BLaER1 (cell line): ENCODE measurements at regions not wholly inside any gene's neighbourhood (a gene's known extent, or its start where the extent isn't known, plus 50 kb on each side); places are given as distances from the start of the nearest gene placed in this dataset.

Experiments used
- H3K27ac ChIP-seq: shearing (Covaris generic); formaldehyde crosslinking; 2 replicates; pipeline ENCODE4 v1.8.1; 2022
- H3K27me3 ChIP-seq: shearing (Covaris generic); formaldehyde crosslinking; 2 replicates; pipeline ENCODE4 v1.8.1; 2022
- H3K36me3 ChIP-seq: shearing (Covaris generic); formaldehyde crosslinking; 2 replicates; pipeline ENCODE4 v1.8.1; 2022
- H3K4me1 ChIP-seq: shearing (Covaris generic); formaldehyde crosslinking; 2 replicates; pipeline ENCODE4 v1.8.1; 2022
- H3K4me2 ChIP-seq: shearing (Covaris generic); formaldehyde crosslinking; 2 replicates; pipeline ENCODE4 v1.8.1; 2022
- H3K4me3 ChIP-seq: shearing (Covaris generic); formaldehyde crosslinking; 2 replicates; pipeline ENCODE4 v1.8.1; 2022
- H3K9ac ChIP-seq: shearing (Covaris generic); formaldehyde crosslinking; 2 replicates; pipeline ENCODE4 v1.8.1; 2022
- H3K9me3 ChIP-seq: shearing (Covaris generic); formaldehyde crosslinking; 2 replicates; pipeline ENCODE4 v1.8.1; 2022
- H4K20me1 ChIP-seq: shearing (Covaris generic); formaldehyde crosslinking; 2 replicates; pipeline ENCODE4 v1.8.1; 2022
- Cebpa-rat ChIP-seq: shearing (Covaris generic); IDR thresholded peaks from 2 replicates; pipeline ENCODE4 v1.8.1; 2022

- no peak for TF ChIP-seq Cebpa-rat
- Histone ChIP-seq H3K4me1 (peaks cover 18% of the 10 kb centered on the region), H4K20me1 (no peaks in the 10 kb centered on the region), H3K4me2 (peak overlapping the region; percentile 17; the same call in 1 of the 2 replicates), H3K9me3 (no peaks in the 10 kb centered on the region; the same call in 1 of the 2 replicates), H3K9ac (no peak overlapping the region), H3K27me3 (no peaks in the 10 kb centered on the region), H3K36me3 (no peaks in the 10 kb centered on the region), H3K4me3 (no peak overlapping the region), H3K27ac (no peak overlapping the region)
These were observed 65.4 kb upstream of the WDFY2 start for GRCh38 chr13:51518827-51519226.

DNA sequence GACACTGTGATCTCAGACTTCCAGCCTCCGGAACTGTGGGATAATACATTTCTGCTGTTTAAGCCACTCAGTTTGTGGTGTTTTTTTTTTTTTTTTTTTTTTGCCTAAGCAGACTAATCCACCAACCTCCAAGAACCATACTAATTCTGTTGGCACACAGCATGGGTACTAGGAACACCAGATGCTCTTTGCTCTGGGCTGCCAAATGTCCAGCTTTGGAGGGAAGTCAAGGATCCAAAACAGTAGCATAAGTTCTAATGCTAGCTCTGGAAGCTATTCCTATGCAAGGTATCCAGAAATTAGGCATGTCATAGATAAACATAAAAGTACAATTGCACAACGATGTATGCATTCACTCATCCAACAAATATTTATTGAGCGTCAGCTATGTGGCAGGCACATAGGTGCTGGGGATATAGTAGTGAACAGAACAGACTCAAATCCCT is 64.5 kb upstream of the WDFY2 start:
- no peaks in the 10 kb centered on the region for H4K20me1 ChIP-seq
- peaks cover 22% of the 10 kb centered on the region for H3K4me1 ChIP-seq
- no peaks in the 10 kb centered on the region for H3K36me3 ChIP-seq
- H3K27me3 ChIP-seq = no peaks in the 10 kb centered on the region
- no peak overlapping the region for H3K4me3 ChIP-seq
- no peak overlapping the region for H3K9ac ChIP-seq
- H3K4me2 ChIP-seq = no peak overlapping the region
- H3K9me3 ChIP-seq = no peaks in the 10 kb centered on the region; the same call in 1 of the 2 replicates
- H3K27ac ChIP-seq = no peak overlapping the region
- TF ChIP-seq Cebpa-rat = no peak

DNA sequence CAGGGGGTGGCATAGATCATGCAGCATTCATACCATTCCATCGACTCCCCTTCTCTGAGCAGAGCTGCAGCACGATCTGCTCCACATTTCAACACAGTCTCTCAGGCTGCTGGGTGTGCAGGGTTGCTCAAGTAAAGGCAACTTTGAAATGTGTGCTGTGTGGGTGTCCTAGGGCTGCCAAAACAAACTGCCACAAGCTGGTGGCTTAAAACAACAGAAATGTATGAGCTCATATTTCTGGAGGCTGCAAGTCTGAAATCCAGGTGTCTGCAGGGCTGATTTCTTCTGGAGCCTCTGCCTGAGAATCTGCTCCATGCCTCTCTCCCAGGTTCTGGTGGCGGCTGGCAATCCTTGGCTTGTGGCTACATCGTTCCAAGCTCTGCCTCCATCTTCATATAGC is 63.7 kb upstream of the WDFY2 start:
- no peak overlapping the region for H3K4me3 ChIP-seq
- no peak for TF ChIP-seq Cebpa-rat
- H3K27me3 ChIP-seq = no peaks in the 10 kb centered on the region
- H3K36me3 ChIP-seq = no peaks in the 10 kb centered on the region
- H3K9me3 ChIP-seq = no peaks in the 10 kb centered on the region; the same call in 1 of the 2 replicates
- H3K27ac ChIP-seq = no peak overlapping the region
- peaks cover 22% of the 10 kb centered on the region for H3K4me1 ChIP-seq
- no peak overlapping the region for H3K9ac ChIP-seq
- no peak overlapping the region for H3K4me2 ChIP-seq
- no peaks in the 10 kb centered on the region for H4K20me1 ChIP-seq

GRCh38 chr13:51523082-51523518 is 61.2 kb upstream of the WDFY2 start:
- H4K20me1 ChIP-seq = no peaks in the 10 kb centered on the region
- H3K27ac ChIP-seq = peak overlapping the region; percentile 22; the same call in 1 of the 2 replicates
- H3K27me3 ChIP-seq = no peaks in the 10 kb centered on the region
- H3K4me1 ChIP-seq = peaks cover 22% of the 10 kb centered on the region
- TF ChIP-seq Cebpa-rat = no peak
- no peak overlapping the region for H3K4me3 ChIP-seq
- H3K9ac ChIP-seq = no peak overlapping the region
- peak overlapping the region; percentile 69 for H3K4me2 ChIP-seq
- H3K9me3 ChIP-seq = no peaks in the 10 kb centered on the region
- H3K36me3 ChIP-seq = no peaks in the 10 kb centered on the region

DNA sequence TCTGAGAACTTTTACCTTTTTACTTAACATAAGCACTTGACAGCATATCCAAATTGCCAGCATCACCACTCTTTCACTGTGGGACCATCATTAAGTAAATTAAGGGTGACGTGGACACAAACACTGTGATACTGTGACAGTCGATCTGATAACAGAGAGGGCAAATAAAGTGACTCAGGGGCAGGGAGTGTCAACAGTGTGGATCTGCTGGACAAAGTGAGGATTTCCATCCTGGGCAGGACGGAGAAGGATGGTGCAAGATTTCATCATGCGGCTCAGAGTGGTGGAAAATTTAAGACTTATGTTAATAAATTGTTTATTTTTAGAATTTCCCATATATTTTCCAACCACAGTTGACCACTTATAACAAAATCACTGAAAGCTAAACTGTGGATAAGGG is 60.0 kb upstream of the WDFY2 start:
- Histone ChIP-seq H4K20me1 (no peaks in the 10 kb centered on the region), H3K27ac (no peak overlapping the region), H3K4me3 (no peak overlapping the region), H3K9ac (no peak overlapping the region), H3K4me1 (peaks cover 14% of the 10 kb centered on the region), H3K27me3 (no peaks in the 10 kb centered on the region), H3K4me2 (no peak overlapping the region), H3K36me3 (no peaks in the 10 kb centered on the region), H3K9me3 (no peaks in the 10 kb centered on the region)
- TF ChIP-seq Cebpa-rat = no peak

DNA sequence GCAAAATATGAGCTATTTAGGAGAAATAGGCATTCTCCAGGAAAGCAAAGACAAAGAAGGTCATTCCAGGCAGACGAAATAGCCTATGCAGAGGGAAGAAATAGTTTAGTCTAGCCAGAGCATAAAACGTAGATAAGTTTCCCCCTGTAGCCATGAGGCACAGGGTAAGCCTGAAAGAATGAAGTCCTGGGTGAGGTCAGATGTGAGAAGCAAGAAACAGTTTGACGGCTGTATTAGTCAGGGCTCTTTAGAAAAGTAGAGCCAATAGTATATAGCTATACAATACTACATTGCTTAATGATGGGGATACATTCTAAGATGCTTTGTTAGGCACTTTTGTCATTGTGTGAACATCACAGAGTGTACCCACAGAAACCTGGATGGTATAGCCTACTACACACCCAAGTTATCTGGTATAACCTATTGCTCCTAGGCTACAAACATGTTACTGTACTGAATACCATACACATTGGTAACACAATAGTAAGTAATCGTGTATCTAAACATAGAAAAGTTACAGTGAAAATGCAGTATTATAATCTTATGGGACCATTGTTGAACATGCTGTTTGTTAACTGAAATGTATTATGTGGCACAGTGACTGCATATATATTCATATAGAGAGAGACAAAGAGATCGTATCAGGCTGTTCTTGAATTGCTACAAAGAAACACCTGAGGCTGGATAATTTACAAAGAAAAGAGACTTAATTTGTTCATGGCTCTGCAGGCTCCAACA is 59.3 kb upstream of the WDFY2 start:
- H3K9me3 ChIP-seq = no peaks in the 10 kb centered on the region
- TF ChIP-seq Cebpa-rat = no peak
- H3K4me3 ChIP-seq = no peak overlapping the region
- H4K20me1 ChIP-seq = no peaks in the 10 kb centered on the region
- H3K27me3 ChIP-seq = no peaks in the 10 kb centered on the region
- H3K4me1 ChIP-seq = peaks cover 14% of the 10 kb centered on the region
- no peaks in the 10 kb centered on the region for H3K36me3 ChIP-seq
- H3K9ac ChIP-seq = no peak overlapping the region
- no peak overlapping the region for H3K4me2 ChIP-seq
- no peak overlapping the region for H3K27ac ChIP-seq

DNA sequence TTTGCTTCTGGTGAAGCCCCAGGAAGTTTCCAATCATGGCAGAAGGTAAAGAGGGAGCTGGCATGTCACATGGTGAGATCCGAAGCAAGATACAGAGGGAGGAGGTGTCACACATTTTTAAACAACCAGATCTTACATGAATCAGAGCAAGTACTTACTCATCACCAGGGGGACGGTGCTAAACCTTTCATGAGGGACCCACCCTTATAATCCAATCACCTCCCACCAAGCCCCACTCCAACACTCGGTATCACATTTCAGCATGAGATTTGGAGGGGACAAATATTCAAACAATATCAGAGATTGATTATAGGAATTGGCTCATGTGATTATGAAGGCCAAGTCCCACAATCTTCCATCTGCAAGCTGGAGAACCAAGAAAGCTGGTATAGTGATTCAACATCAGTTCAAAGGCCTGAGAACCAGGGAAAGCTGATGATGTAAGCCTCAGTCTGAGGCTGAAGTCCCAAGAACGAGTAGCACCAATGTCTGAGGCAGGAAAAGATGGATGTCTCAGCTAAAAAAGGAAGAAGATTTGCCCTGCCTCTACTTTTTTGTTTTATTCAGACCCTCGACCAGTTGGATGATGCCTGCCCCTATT is 58.6 kb upstream of the WDFY2 start:
- Histone ChIP-seq H3K36me3 (no peaks in the 10 kb centered on the region), H3K27me3 (no peaks in the 10 kb centered on the region), H3K4me2 (no peak overlapping the region), H3K9me3 (no peaks in the 10 kb centered on the region), H3K4me3 (no peak overlapping the region), H4K20me1 (no peaks in the 10 kb centered on the region), H3K9ac (no peak overlapping the region), H3K4me1 (peaks cover 14% of the 10 kb centered on the region), H3K27ac (no peak overlapping the region)
- no peak for TF ChIP-seq Cebpa-rat

DNA sequence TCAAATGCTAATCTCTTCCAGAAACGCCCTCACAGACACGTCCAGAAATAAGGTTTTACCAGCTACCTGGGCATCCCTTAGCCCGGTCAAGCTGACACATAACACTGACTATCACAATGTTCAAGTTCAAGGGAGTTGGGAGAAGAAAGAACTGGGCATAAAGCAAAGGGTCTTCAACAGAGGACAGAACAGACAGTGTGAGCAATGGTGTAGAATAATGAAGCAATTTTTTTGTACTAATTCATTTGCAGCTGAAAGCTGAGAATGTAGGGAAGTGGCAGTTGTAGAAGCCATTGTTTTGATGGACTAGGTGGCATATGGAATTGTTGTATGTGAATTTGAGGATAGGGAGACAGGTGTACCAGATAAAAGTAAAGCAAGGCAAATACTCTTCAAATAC is 58.1 kb upstream of the WDFY2 start:
- Histone ChIP-seq H3K9me3 (no peaks in the 10 kb centered on the region), H3K27me3 (no peaks in the 10 kb centered on the region), H3K4me3 (no peak overlapping the region), H3K4me1 (peaks cover 14% of the 10 kb centered on the region), H3K27ac (no peak overlapping the region), H3K4me2 (no peak overlapping the region), H4K20me1 (no peaks in the 10 kb centered on the region), H3K36me3 (no peaks in the 10 kb centered on the region), H3K9ac (no peak overlapping the region)
- no peak for TF ChIP-seq Cebpa-rat

- no peak overlapping the region for H3K4me2 ChIP-seq
- H4K20me1 ChIP-seq = no peaks in the 10 kb centered on the region
- H3K4me3 ChIP-seq = no peak overlapping the region
- H3K9me3 ChIP-seq = no peaks in the 10 kb centered on the region
- no peak for TF ChIP-seq Cebpa-rat
- H3K27me3 ChIP-seq = no peaks in the 10 kb centered on the region
- H3K27ac ChIP-seq = no peak overlapping the region
- H3K36me3 ChIP-seq = no peaks in the 10 kb centered on the region
- peaks cover 7% of the 10 kb centered on the region; the same call in 1 of the 2 replicates for H3K4me1 ChIP-seq
- no peak overlapping the region for H3K9ac ChIP-seq
These were observed 51.5 kb upstream of the WDFY2 start for GRCh38 chr13:51532736-51533197.
